ENCODE measurements at regions not wholly inside any gene's neighbourhood (a gene's known extent, or its start where the extent isn't known, plus 50 kb on each side); places are given as distances from the start of the nearest gene placed in this dataset.

DNA sequence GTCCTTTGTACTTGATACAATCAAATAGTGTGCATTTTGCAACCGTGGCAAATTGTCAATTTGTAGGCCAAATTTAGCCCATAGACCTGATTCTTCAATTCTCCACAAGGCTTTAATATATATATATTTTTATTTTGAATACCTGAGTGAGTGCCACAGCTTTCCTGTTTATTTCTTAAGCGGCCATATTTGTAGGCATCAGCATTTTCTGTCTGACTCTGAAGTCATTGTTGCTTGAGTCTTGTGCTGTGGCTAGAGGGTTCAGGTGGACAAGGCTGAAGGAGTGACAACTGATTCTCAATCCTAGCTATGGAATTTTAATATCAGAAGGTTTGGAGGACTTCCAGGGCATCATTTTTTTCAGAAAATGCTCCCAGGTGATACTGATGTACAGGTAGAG, 75.6 kb upstream of the NAALADL2 start:
- no peak overlapping the region for H3K4me2 ChIP-seq (ENCODE audit: low read length)
- H3K4me1 Mint-ChIP-seq (ENCODE audit: low read depth, unreplicated experiment), result no peaks in the 10 kb centered on the region
- no peaks in the 10 kb centered on the region for H3K79me2 ChIP-seq (ENCODE audit: insufficient read depth, low read length)
- no peaks in the 10 kb centered on the region for H3K9me3 Mint-ChIP-seq (ENCODE audit: unreplicated experiment)
- no peaks in the 10 kb centered on the region for H4K20me1 ChIP-seq (ENCODE audit: insufficient read depth, low read length)
- H3K4me3 ChIP-seq (ENCODE audit: insufficient read depth, low read depth, low read length), result no peak overlapping the region
- H2AFZ ChIP-seq (ENCODE audit: low read depth, low read length), result no peak overlapping the region
- FAIRE-seq (no peak), DNase-seq (ENCODE audit: low read depth) (no peak)
- no peaks in the 10 kb centered on the region for H3K36me3 ChIP-seq (ENCODE audit: insufficient read depth, low read length)
- H3K27ac Mint-ChIP-seq (ENCODE audit: unreplicated experiment), result no peak overlapping the region
- no peaks in the 10 kb centered on the region for H3K4me1 ChIP-seq (ENCODE audit: insufficient read depth, low read length)
- no peak overlapping the region for H3K9ac ChIP-seq (ENCODE audit: low read length)
- H3K4me3 Mint-ChIP-seq (ENCODE audit: unreplicated experiment), result no peak overlapping the region
- no peaks in the 10 kb centered on the region for H3K9me3 ChIP-seq (ENCODE audit: insufficient read depth, low read depth, low read length)
- H3K27me3 Mint-ChIP-seq (ENCODE audit: low read depth, unreplicated experiment), result no peaks in the 10 kb centered on the region
- no peak overlapping the region for H3K27ac ChIP-seq (ENCODE audit: low read depth, low read length)
- H3K36me3 Mint-ChIP-seq (ENCODE audit: low read depth, unreplicated experiment), result no peaks in the 10 kb centered on the region
- no peaks in the 10 kb centered on the region for H3K27me3 ChIP-seq (ENCODE audit: insufficient read depth, low read length)
- TF ChIP-seq, protein P1, sequence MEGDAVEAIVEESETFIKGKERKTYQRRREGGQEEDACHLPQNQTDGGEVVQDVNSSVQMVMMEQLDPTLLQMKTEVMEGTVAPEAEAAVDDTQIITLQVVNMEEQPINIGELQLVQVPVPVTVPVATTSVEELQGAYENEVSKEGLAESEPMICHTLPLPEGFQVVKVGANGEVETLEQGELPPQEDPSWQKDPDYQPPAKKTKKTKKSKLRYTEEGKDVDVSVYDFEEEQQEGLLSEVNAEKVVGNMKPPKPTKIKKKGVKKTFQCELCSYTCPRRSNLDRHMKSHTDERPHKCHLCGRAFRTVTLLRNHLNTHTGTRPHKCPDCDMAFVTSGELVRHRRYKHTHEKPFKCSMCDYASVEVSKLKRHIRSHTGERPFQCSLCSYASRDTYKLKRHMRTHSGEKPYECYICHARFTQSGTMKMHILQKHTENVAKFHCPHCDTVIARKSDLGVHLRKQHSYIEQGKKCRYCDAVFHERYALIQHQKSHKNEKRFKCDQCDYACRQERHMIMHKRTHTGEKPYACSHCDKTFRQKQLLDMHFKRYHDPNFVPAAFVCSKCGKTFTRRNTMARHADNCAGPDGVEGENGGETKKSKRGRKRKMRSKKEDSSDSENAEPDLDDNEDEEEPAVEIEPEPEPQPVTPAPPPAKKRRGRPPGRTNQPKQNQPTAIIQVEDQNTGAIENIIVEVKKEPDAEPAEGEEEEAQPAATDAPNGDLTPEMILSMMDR (IDR thresholded peaks at IDR 0.05; ENCODE audit: insufficient read depth, low read depth, low read length), result no peak
- no peak for TF ChIP-seq EZH2 (IDR thresholded peaks at IDR 0.05; ENCODE audit: insufficient read depth, low read length)

DNA sequence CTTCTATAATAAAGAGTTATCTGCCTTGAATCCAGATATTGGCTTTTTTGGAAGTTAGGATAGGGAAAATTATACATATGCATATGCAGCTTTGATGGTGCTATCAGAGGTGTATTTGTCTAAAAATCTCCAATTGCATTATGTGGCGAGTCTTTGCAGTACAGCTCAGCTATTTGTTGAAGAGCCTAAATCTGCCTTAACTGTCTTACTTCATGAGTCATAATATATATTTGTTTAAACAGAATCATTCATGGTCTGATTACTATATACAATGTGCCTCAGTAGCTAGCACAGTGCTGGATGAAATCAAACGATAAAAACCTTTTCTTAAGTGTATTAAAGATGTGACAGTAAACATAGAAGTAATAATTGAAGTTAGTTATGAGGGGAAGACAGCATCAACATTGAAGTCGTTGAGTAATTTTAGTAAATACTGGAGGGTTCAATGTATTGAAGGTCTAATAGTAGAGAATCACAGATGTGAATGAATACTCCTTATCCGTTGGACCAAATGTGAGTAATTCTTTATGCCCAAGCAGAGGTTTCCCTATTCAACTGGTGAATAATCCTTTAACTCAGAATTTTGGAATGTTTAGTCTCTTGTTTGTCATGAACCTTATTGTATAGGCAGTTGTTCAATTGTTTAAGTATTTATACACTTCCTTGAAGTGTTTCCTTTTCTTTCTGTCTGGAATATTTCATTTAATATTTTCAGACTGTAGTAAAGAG, 74.8 kb upstream of the NAALADL2 start:
- Mint-ChIP-seq H3K27ac (ENCODE audit: unreplicated experiment) (no peak overlapping the region), H3K36me3 (ENCODE audit: low read depth, unreplicated experiment) (no peaks in the 10 kb centered on the region), H3K4me1 (ENCODE audit: low read depth, unreplicated experiment) (no peaks in the 10 kb centered on the region), H3K9me3 (ENCODE audit: unreplicated experiment) (no peaks in the 10 kb centered on the region), H3K27me3 (ENCODE audit: low read depth, unreplicated experiment) (no peaks in the 10 kb centered on the region), H3K4me3 (ENCODE audit: unreplicated experiment) (no peak overlapping the region)
- DNase-seq (ENCODE audit: low read depth) (peak; percentile 35), FAIRE-seq (no peak)
- Histone ChIP-seq H3K36me3 (ENCODE audit: insufficient read depth, low read length) (no peaks in the 10 kb centered on the region), H3K27me3 (ENCODE audit: insufficient read depth, low read length) (no peaks in the 10 kb centered on the region), H2AFZ (ENCODE audit: low read depth, low read length) (no peak overlapping the region), H3K9me3 (ENCODE audit: insufficient read depth, low read depth, low read length) (no peaks in the 10 kb centered on the region), H3K4me3 (ENCODE audit: insufficient read depth, low read depth, low read length) (no peak overlapping the region), H3K79me2 (ENCODE audit: insufficient read depth, low read length) (no peaks in the 10 kb centered on the region), H3K9ac (ENCODE audit: low read length) (no peak overlapping the region), H3K4me2 (ENCODE audit: low read length) (peak overlapping the region; percentile 34), H3K27ac (ENCODE audit: low read depth, low read length) (peak overlapping the region; percentile 49), H3K4me1 (ENCODE audit: insufficient read depth, low read length) (no peaks in the 10 kb centered on the region), H4K20me1 (ENCODE audit: insufficient read depth, low read length) (no peaks in the 10 kb centered on the region)
- no peak for TF ChIP-seq EZH2 (IDR thresholded peaks at IDR 0.05; ENCODE audit: insufficient read depth, low read length)
- TF ChIP-seq, protein P1 (IDR thresholded peaks at IDR 0.05; ENCODE audit: insufficient read depth, low read depth, low read length), result no peak

DNA sequence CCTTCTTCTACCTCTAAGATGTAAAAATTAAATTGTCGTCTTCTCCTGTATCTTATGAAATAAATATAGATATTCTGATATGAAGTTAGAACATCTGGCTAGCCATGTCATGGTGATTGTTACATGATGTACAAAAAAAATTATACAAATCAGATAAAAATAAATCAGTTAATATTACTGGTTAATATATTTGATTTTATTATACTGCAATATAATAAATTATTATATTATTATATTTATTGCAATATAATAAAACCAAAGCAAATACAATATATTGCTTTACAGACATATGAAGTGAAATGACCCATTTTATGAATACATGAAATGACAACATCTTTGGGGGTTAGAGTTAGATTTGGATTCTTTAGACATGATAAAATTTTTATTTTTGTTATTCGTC, 72.3 kb upstream of the NAALADL2 start:
- H3K4me3 ChIP-seq (ENCODE audit: insufficient read depth, low read depth, low read length), result no peak overlapping the region
- H3K27ac ChIP-seq (ENCODE audit: low read depth, low read length), result no peak overlapping the region
- no peak overlapping the region for H2AFZ ChIP-seq (ENCODE audit: low read depth, low read length)
- H3K9ac ChIP-seq (ENCODE audit: low read length), result no peak overlapping the region
- no peak for DNase-seq (ENCODE audit: low read depth)
- Mint-ChIP-seq H3K4me1 (ENCODE audit: low read depth, unreplicated experiment) (no peaks in the 10 kb centered on the region), H3K36me3 (ENCODE audit: low read depth, unreplicated experiment) (no peaks in the 10 kb centered on the region), H3K27me3 (ENCODE audit: low read depth, unreplicated experiment) (no peaks in the 10 kb centered on the region), H3K9me3 (ENCODE audit: unreplicated experiment) (no peaks in the 10 kb centered on the region), H3K27ac (ENCODE audit: unreplicated experiment) (no peak overlapping the region), H3K4me3 (ENCODE audit: unreplicated experiment) (no peak overlapping the region)
- no peak overlapping the region for H3K4me2 ChIP-seq (ENCODE audit: low read length)
- no peaks in the 10 kb centered on the region for H3K36me3 ChIP-seq (ENCODE audit: insufficient read depth, low read length)
- TF ChIP-seq, protein P1 (IDR thresholded peaks at IDR 0.05; ENCODE audit: insufficient read depth, low read depth, low read length), result no peak
- no peak for TF ChIP-seq EZH2 (IDR thresholded peaks at IDR 0.05; ENCODE audit: insufficient read depth, low read length)
- FAIRE-seq, result no peak
- no peaks in the 10 kb centered on the region for H3K9me3 ChIP-seq (ENCODE audit: insufficient read depth, low read depth, low read length)
- H4K20me1 ChIP-seq (ENCODE audit: insufficient read depth, low read length), result no peaks in the 10 kb centered on the region
- H3K27me3 ChIP-seq (ENCODE audit: insufficient read depth, low read length), result no peaks in the 10 kb centered on the region
- no peaks in the 10 kb centered on the region for H3K79me2 ChIP-seq (ENCODE audit: insufficient read depth, low read length)
- H3K4me1 ChIP-seq (ENCODE audit: insufficient read depth, low read length), result no peaks in the 10 kb centered on the region
